ENCODE measurements at regions not wholly inside any gene's neighbourhood (a gene's known extent, or its start where the extent isn't known, plus 50 kb on each side); places are given as distances from the start of the nearest gene placed in this dataset.
"Not testable (repeated sequence)": the region's sequence is repeated elsewhere in the genome, so short reads cannot be mapped to it uniquely, and the experiment has no call there.

DNA sequence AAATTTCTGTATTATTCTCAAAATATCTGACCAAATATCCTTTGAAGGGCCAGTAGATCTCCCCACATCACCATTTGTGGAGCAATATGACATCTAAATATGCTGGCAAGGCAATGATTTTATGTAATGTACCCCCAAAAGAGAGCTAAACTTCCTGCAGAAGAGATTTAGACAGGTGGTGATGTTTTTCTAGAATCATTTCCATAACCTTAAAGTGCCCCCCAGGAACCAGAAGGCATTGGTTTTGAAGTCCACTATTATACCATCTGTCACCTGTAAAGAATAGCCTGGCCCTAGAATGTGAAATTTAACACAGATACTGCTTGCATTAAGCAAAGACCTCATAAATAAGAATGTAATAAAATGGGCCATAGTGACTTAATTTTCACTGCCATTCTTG, 77.9 kb upstream of the ABLIM1 start:
- no peak for DNase-seq

DNA sequence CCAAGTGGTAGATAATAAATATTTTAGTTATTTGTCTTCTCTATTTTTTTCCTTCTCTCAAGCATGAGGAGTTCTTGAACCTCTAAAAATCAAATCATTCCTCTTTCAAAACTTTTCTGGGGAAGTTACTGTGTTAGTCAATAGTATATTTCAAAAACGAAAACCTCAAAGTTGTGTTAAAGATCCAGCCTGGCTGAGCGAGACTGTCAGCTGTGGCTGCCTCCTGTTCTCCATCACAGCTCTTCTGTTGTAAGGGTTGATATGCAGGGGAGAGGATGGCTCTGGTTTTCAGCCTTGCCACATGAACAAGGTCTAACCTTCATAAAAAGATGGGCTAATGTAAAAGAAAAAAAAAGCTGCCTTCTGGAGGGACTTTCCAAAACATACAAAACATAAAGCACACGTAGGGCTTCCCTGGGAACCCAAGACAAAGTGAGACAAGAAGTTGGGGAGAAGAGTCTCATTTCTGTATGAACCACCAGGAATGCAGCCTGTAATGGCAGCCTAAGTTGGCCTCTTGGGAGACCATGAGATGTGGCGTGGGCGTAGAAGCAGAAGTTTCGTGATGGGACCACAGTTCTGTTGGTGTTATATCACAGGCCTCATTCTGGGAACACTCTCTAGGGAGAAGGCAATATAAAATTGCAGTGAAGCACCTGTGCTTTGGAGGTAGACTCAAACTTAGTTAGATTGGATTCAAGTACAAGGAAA, 77.9 kb upstream of the FHIP2A start:
- no peak for DNase-seq

GRCh38 chr10:114746531-114746930, 75.0 kb upstream of the FHIP2A start:
- no peak for DNase-seq

DNA sequence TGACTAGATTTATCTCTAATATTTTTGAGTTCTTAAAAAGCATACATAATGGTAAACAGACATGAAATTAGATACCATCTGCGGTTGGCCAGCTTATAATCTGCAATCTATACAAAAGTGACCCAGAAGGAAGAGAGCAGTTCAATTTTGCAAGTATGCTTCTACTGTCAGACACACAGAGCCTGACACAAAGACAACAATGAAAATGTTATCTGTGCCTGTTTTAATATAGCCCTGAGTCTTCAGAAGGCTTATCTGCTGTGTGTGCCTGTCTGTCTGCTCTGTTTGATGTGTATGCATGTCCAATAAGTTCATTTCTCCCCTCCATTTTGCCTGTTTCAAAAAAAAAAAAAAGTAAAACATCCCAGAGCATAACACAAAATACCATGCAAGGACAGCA, 73.3 kb upstream of the FHIP2A start:
- DNase-seq, result no peak

- no peak for DNase-seq
Measured at GRCh38 chr10:114749014-114749413, 72.6 kb upstream of the FHIP2A start.

- DNase-seq, result no peak
Measured at GRCh38 chr10:114749510-114749909, 72.1 kb upstream of the FHIP2A start.

DNA sequence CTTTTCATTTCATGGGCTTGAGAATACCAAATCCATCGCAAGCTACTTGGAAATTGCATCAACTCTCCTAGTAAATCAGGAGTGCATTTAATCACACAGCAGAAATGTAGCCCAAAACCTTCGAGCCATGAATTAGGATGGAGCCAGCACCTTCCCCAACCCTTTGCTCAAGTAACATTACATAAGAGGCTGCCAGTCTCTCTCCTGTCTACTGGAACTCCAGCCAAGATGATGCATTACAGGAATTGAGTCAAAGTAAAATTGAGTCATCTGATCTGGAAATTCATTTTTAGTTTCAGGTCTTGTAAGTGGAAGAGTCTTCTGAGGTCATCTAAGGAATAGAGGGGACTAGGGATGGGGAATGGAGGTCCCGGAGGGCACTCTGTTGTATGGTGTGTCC, 69.7 kb upstream of the FHIP2A start:
- DNase-seq, result no peak

- DNase-seq, result not testable (repeated sequence)
Measured at GRCh38 chr10:114752570-114752969, 69.0 kb upstream of the FHIP2A start.

DNA sequence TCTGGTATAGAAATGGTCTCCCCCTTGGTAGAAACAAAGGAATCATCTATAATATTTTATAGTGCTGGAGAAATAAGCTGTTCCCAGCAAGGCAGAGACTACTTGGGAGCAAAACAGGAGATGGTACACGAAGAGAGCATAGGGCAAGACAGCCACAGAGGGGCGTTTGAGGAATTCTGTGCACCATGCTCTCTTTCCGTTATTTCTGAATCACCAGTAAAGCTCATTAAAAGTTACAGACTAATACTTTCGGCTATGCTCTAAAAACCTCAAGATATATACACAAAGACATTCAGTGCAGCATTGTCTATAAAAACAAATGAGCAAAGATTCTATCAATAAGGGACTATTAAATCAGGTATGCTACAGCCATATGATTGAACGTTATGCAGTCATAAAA, 68.5 kb upstream of the FHIP2A start:
- no peak for DNase-seq

DNA sequence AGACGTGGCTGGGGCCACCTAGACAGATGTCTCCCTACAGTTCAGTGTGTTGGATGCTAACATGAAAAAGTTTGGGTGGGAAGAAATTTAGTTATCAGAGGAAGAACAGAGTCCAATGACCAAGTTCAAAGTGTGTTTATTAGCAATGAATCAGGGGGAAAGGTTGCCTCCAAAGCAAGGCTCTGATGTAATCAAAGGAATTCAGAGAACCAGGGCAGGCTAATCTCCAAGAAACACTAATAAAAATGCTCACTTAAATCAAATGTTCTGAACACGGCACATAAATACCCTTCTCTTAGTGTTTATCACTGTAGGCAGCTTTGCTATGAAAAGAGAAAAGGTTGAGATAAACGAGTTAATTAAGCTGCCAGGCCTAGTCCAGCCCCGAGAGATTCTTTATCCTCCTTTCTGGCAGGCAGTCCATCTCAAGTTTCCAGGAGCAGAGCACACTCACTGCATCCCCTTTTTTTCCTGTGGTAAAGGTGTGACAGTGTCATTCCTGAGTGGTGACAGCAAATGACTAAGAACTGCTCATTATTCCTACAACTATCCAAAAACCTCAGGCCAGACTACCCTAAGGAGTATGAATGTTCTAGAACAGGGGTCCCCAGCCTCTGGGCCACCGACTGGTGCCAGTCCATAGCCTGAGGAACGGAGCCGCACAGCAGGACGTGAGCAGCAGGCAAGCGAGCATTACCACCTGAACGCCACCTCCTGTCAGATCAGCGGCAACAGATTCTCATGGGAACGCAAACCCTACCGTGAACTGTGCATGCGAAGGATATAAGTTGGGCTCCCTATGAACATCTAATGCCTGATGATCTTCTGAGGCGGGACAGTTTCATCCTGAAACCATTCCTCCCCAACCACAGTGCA, 66.9 kb upstream of the FHIP2A start:
- no peak for DNase-seq

DNA sequence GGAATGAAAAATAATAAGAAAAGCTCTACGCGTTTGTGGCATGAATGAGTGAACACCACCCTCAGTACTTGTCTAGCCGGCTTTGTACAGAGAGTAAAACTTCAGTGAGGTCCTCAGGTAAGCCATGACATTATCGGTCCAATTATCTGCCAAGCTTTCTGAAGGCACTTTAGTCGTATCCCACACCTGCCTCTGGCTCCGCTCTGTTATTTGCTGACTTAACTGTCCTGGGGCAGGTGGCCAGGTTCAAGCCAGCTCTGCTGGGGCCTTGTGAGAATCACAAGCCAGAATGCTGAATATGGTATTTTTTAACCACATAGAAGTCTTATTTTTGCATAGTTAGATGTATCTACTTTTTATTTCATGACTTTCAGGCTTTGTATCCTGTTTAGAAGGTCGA, 66.0 kb upstream of the FHIP2A start:
- no peak for DNase-seq

DNA sequence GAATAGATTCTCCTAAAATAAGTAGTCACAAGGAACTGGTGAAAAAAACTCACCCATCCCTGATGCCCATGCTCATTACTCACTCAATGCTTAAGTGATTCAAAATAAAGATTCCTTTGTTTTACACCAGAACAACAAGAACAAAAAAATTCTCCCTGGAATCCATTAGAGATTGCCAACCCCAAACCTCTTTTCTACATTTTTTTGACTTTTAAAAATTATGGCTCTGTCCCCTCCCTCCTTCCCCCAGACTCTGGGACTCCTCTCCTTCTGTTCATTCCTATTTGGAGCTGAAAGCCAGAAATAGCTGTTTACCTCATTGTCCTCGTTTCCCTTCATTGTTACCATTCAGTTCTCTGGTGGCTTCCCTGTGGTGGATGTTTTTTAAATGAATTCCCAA, 63.2 kb upstream of the FHIP2A start:
- DNase-seq, result no peak

GRCh38 chr10:114761205-114762193, 60.1 kb upstream of the FHIP2A start:
- no peak for DNase-seq

DNA sequence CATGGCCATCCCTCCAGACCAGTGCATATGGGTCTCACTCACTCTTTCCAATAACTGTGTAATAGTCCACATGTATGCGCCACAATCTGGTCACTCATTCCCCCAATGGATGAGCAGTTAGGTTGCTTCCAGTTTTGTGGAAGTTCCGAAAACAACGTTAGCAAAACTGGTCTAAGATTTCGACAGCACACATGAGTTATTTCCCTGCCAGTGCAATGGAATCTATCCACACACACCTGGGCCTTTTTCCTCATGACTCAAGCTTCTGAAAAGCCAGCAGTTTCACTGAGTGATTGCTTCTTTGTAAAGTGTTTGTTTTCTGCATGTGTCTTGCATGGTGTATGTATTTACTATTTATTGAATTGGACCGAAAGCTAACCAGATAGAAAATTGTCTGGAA, 58.8 kb upstream of the FHIP2A start:
- no peak for DNase-seq

DNA sequence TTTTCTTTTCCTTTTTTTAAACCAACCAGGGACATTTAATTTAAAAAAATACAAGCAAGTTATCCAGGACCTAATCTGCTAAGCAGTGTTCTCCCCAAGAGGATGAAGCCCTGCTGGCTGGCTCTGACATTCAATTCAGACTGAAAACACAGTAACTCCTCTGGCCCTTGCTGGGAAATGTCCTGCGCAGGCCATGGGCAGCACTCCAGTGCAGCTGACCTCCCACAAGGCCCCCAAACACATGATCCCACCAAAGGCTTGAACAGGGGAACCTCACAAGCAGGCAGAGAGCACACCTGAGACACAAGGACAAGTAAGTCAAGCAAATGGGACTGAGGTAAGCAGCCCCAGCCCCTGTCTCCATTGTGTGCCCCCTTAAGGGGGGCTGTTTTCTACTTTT, 56.9 kb upstream of the FHIP2A start:
- DNase-seq, result no peak

DNA sequence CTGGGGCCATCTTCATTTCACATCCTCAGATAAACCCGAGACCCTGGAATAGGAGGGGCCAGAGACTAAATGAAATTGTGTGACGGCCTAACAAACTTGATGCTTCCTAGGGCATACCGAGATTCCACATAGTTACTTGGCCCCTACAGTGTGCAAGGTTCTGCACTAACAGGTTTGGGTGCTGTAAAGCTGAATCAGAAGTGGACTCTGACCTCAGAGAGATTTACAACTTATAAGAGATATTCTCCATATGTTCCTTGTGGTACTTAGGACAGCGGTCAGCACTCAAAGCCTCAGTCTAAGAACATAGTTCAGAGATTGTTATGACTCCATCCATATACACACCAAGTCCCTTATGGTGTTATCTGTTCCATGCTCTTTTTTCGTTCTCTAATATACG, 55.1 kb upstream of the FHIP2A start:
- DNase-seq, result no peak

DNA sequence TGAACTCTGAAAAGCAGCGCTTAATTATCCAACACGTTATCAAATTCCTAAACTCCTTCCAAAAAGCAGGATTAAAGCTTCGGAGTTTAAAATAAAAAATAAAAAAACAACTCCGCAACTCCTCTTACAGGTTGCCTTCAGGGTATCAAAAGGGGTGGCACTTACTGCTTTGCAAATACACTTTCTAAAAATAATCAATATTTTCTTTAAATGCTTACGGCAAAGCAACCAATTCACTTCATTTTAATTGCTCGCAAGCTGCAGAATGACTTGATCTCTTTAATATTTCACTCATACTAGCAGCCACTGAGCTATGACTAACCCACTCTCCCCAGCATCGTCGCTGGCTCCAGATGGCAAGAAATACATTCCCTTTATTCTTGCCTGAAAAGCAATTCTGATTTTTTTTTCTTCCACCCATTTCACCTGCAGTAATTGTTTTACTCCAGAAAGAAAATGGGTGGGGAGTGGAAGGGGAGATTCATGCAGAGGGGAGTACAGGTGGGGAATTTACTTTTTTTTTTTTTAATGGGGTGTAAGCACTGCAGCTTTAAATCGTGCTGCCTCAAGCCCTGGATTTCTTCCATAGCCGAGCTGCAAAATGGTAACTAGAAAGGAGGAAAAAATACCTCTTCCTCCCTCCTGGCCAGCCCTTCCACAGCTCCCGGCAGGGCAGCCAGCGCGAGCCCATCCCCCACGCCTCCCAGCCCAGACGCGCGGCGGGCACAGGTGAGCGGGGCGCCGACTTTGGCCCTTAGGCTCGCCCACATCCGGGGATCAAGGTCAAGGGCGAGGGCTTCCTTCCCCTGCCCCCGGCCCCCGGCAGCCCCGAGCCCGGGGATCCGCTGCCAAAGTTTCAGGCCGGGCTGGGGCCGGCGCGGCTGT, 54.2 kb upstream of the FHIP2A start:
- DNase-seq, result no peak

GRCh38 chr10:114767986-114768821, 53.4 kb upstream of the FHIP2A start:
- no peak for DNase-seq

GRCh38 chr10:114770009-114770408, 51.6 kb upstream of the FHIP2A start:
- no peak for DNase-seq

DNA sequence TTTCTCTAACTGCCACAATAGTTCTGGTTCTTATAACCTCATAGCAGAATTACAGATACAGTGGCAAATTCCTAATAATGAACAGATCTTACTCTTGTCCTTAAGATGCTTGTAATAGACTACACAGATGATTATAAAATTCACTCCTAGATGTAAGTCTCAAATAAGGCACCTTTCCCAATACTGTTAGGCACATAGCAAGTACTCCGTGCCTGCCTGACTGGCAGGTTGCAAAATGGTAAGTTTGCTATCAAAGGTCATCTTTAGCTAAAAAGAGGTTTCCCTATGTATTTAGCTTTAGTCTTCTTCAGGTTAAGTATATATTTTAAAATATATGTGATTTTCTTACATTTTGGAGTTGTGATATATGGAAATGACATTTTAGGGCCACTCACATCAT, 50.4 kb upstream of the FHIP2A start:
- no peak for DNase-seq

GRCh38 chr10:114771749-114772148, 49.8 kb upstream of the FHIP2A start:
- no peak for DNase-seq
